K562 (cell line): ENCODE measurements at regions not wholly inside any gene's neighbourhood (a gene's known extent, or its start where the extent isn't known, plus 50 kb on each side); places are given as distances from the start of the nearest gene placed in this dataset.

Experiments
- ATAC-seq: fragments of 200-7000 bp; cut with Tn5 transposase; 3 replicates; pipeline ENCODE4 v1.9.1; 2020; ENCODE audit warnings: moderate library complexity
- BruUV-seq: library from RNA; stranded (reverse); fragments of 400-500 nt; replicated peaks from 2 replicates; lab custom pipeline; 2021; lab: Mats Ljungman, UMichigan
- CTCF ChIA-PET: fragments of 300-600 bp; formaldehyde crosslinking; extraction: SDS; loops from one replicate; lab custom pipeline; 2021; ENCODE audit warnings: low intra/inter-chr PET ratio; lab: Yijun Ruan, JAX
- POLR2A ChIA-PET: fragments of 300-600, 350-650 bp; sonication (Branson Sonifier 250); formaldehyde crosslinking; extraction: SDS; loops from one replicate; lab custom pipeline; 2021; ENCODE audit warnings: antibody characterized with exemption, inconsistent platforms; lab: Yijun Ruan, JAX
- DNase-seq, 4 experiments: peaks; one replicate each; pipeline versions ENCODE4 v3.0.0 to v3.0.0-alpha.2; 2011 to 2018; ENCODE audit warnings: low spot score in 3 of 4, mixed read lengths in 3 of 4; ENCODE audit errors: extremely low read depth in 1 of 4
- FAIRE-seq: peaks from 2 replicates; lab custom pipeline; 2011; peaks lifted over from hg19 to GRCh38; lab: Jason Lieb, UNC
- H2AFZ ChIP-seq: 2 replicates; pipeline ENCODE4 v1.6.0; 2011; ENCODE audit warnings: low read depth, low read length, control low read depth, inconsistent platforms
- H3K27ac ChIP-seq: fragments of 200-600 bp; 3 replicates; pipeline ENCODE4 v1.8.0; 2011; ENCODE audit warnings: low read depth, mild to moderate bottlenecking, control low read depth, inconsistent platforms, low read length, moderate library complexity, mixed read lengths; ENCODE audit errors: extremely low read depth
- H3K27me3 ChIP-seq, 2 experiments: fragments of 300-600 bp in 1 of 2; 2 replicates in 1 of 2; 3 replicates in 1 of 2; pipeline versions ENCODE4 v1.6.0 to v1.8.0; 2011; ENCODE audit warnings: inconsistent platforms in 2 of 2, low read length in 2 of 2, mild to moderate bottlenecking in 1 of 2, mixed read lengths in 1 of 2, moderate library complexity in 1 of 2; ENCODE audit not compliant: control insufficient read depth in 2 of 2, insufficient read depth in 2 of 2
- H3K36me3 ChIP-seq: fragments of 300-600 bp; 3 replicates; pipeline ENCODE4 v1.8.0; 2011; ENCODE audit warnings: mild to moderate bottlenecking, low read length, inconsistent platforms; ENCODE audit not compliant: control insufficient read depth, insufficient read depth
- H3K4me1 ChIP-seq, 2 experiments: fragments of 200-600 bp in 1 of 2; replicated peaks in 1 of 2; 2 replicates in 1 of 2; 3 replicates in 1 of 2; pipeline versions ENCODE4 v1.5.1 to v1.8.0; 2011; ENCODE audit warnings: inconsistent platforms in 2 of 2, low read length in 2 of 2, mild to moderate bottlenecking in 1 of 2, mixed read lengths in 1 of 2, moderate library complexity in 1 of 2; ENCODE audit not compliant: control insufficient read depth in 2 of 2, insufficient read depth in 2 of 2
- H3K4me2 ChIP-seq: 2 replicates; pipeline ENCODE4 v1.6.1; 2011; ENCODE audit warnings: low read length, control low read depth, inconsistent platforms, mixed read lengths; ENCODE audit not compliant: insufficient read depth
- H3K4me3 ChIP-seq: fragments of 200-600 bp; sonication (generic), shearing (Covaris generic); 2 replicates; pipeline ENCODE4 v1.5.1; 2016; ENCODE audit warnings: control low read depth, inconsistent platforms
- H3K79me2 ChIP-seq: fragments of 200-600 bp; 3 replicates; pipeline ENCODE4 v1.8.0; 2011; ENCODE audit warnings: low read length, inconsistent platforms; ENCODE audit not compliant: control insufficient read depth, insufficient read depth
- H3K9ac ChIP-seq, 2 experiments: 2 replicates each; pipeline versions ENCODE4 v1.6.0 to v1.6.1; 2011; ENCODE audit warnings: low read depth in 2 of 2, low read length in 2 of 2, control low read depth in 1 of 2, inconsistent platforms in 1 of 2, mild to moderate bottlenecking in 1 of 2, mixed read lengths in 1 of 2; ENCODE audit not compliant: insufficient read depth in 1 of 2
- H3K9me1 ChIP-seq: one replicate; pipeline ENCODE4 v1.6.0; 2011; ENCODE audit warnings: inconsistent platforms, mild to moderate bottlenecking, low read length, moderate library complexity; ENCODE audit not compliant: control insufficient read depth, insufficient read depth
- H3K9me3 ChIP-seq: replicated peaks from 2 replicates; pipeline ENCODE4 v1.5.1; 2011; ENCODE audit warnings: low read depth, low read length, inconsistent platforms; ENCODE audit not compliant: control insufficient read depth, insufficient read depth
- H4K20me1 ChIP-seq: replicated peaks from 2 replicates; pipeline ENCODE4 v1.6.1; 2011; ENCODE audit warnings: low read length, inconsistent platforms, mixed read lengths; ENCODE audit not compliant: control insufficient read depth, insufficient read depth
- AFF4 ChIP-seq: sonication (generic); formaldehyde crosslinking; IDR thresholded peaks from 2 replicates; pipeline ENCODE4 v1.8.0; 2023; ENCODE audit warnings: mild to moderate bottlenecking, missing genetic modification reagents
- ATF6 ChIP-seq: sonication (generic); formaldehyde crosslinking; IDR thresholded peaks from 2 replicates; pipeline ENCODE4 v1.4.0; 2020; ENCODE audit warnings: mild to moderate bottlenecking, missing genetic modification reagents
- ELF2 ChIP-seq: fragments of 250-450 bp; sonication (Bioruptor Pico); IDR thresholded peaks from 2 replicates; pipeline ENCODE4 v1.5.0; 2021; ENCODE audit warnings: mild to moderate bottlenecking
- FOXJ3 ChIP-seq: sonication (generic); formaldehyde crosslinking; IDR thresholded peaks from 2 replicates; pipeline ENCODE4 v1.4.0; 2020; ENCODE audit warnings: mild to moderate bottlenecking, missing genetic modification reagents
- KDM1A ChIP-seq, 2 experiments: fragments of 450-650 bp; IDR thresholded peaks; 2 replicates each; pipeline ENCODE4 v1.6.1; 2016; ENCODE audit warnings: mild to moderate bottlenecking in 2 of 2
- KLF6 ChIP-seq: fragments of 250-450 bp; sonication (Bioruptor Pico); IDR thresholded peaks from 2 replicates; pipeline ENCODE4 v1.4.0; 2020; ENCODE audit warnings: mild to moderate bottlenecking, moderate library complexity, borderline replicate concordance
- MAFK ChIP-seq: IDR thresholded peaks from 2 replicates; pipeline ENCODE4 v1.6.1; 2011; ENCODE audit warnings: low read length, improper control_type of control experiment
- RB1 ChIP-seq: fragments of 450-650 bp; IDR thresholded peaks from 2 replicates; pipeline ENCODE4 v1.6.1; 2017; ENCODE audit warnings: low read depth, mild to moderate bottlenecking
- RFX5 ChIP-seq: IDR thresholded peaks from 2 replicates; pipeline ENCODE4 v1.6.1; 2011; ENCODE audit warnings: low read depth, mild to moderate bottlenecking, improper control_type of control experiment, low read length
- SREBF1 ChIP-seq: fragments of 150-350 bp; IDR thresholded peaks from 2 replicates; pipeline ENCODE4 v1.6.1; 2014; ENCODE audit warnings: antibody characterized with exemption, low read depth, low read length, borderline replicate concordance
- ZC3H4 ChIP-seq: sonication (generic); formaldehyde crosslinking; IDR thresholded peaks from 2 replicates; pipeline ENCODE4 v1.9.0; 2021; ENCODE audit warnings: missing genetic modification reagents, borderline replicate concordance
- ZNF212 ChIP-seq: fragments of 450-650 bp; formaldehyde crosslinking; IDR thresholded peaks from 2 replicates; pipeline ENCODE4 v1.4.0; 2020; ENCODE audit warnings: mild to moderate bottlenecking
- ZNF778 ChIP-seq: fragments of 450-650 bp; formaldehyde crosslinking; IDR thresholded peaks from 2 replicates; pipeline ENCODE4 v1.4.0; 2020; ENCODE audit warnings: mild to moderate bottlenecking, moderate library complexity
- ZNF79 ChIP-seq: fragments of 250-450 bp; sonication (Bioruptor Pico); IDR thresholded peaks from 2 replicates; pipeline ENCODE4 v1.4.0; 2020; ENCODE audit warnings: low read depth, mild to moderate bottlenecking, moderate library complexity
- WGBS: fragments of 100-300 bp; shearing (Covaris generic); methylation state at CpG from one replicate; pipeline ENCODE4 v1.1.6; 2016; ENCODE audit warnings: low coverage, mixed read lengths; ENCODE audit not compliant: insufficient coverage; ENCODE audit errors: missing lambda C conversion rate; 5-methylcytosine and 5-hydroxymethylcytosine counted together
- in situ Hi-C: fragments of 300-500 bp; cut with MboI; formaldehyde crosslinking; loops from 4 replicates; pipeline ENCODE4 v1.15.0; 2018; ENCODE audit warnings: inconsistent platforms, mixed read lengths
- intact Hi-C: fragments of 100-400 bp; cut with micrococcal nuclease; formaldehyde crosslinking; loops from 2 replicates; pipeline ENCODE4 v1.14.2; 2022
- TF ChIP-seq, protein P1 (sequence below): fragments of 250-450 bp; sonication (Bioruptor Pico); IDR thresholded peaks from 2 replicates; pipeline ENCODE4 v1.5.0; 2021
- TF ChIP-seq, protein P2 (sequence below): fragments of 200-800 bp; sonication (Bioruptor generic); IDR thresholded peaks from 2 replicates; pipeline ENCODE4 v1.6.1; 2017; ENCODE audit warnings: missing genetic modification characterization, missing compliant biosample characterization

DNA sequence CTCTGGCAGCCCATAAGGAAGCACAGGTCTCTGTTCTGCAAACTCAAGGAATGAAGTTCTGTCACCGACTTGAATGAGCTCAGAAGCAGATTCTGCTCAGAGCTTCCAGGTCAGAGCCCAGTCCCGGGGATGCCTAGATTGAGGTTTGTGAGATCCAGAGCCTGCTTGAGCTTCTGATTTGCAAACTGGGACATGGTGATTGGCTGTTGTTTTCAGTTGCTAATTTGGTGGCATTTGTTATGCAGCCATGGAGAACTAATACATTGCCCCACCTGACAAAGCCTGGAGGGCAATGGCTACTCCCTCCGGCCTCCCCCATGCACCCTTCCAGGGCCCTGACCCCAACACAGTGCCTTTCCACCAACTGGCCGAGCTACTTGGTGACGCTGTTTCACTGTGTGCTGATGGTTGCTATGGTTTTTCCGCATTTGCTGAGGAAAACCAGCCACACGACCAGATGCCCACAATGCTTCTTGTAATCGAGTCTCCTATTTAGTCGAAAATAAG is 379.5 kb upstream of the ATP10A start (continued):
- TF ChIP-seq ATF6 (CRISPR knock-in tag) (no peak), ZNF778 (no peak), ZC3H4 (no peak)

- POLR2A ChIA-PET: no interaction called here
- no peak for FAIRE-seq
- Histone ChIP-seq H3K9ac (no peak overlapping the region), H3K79me2 (no peaks in the 10 kb centered on the region), H3K4me2 (no peak overlapping the region), H2AFZ (no peak overlapping the region), H3K9me3 (no peaks in the 10 kb centered on the region), H3K4me3 (no peak overlapping the region), H4K20me1 (no peaks in the 10 kb centered on the region), H3K27me3 (no peaks in the 10 kb centered on the region), H3K9me1 (no peaks in the 10 kb centered on the region), H3K36me3 (no peaks in the 10 kb centered on the region), H3K27ac (no peak overlapping the region), H3K4me1 (no peaks in the 10 kb centered on the region)
- 0% methylated on average over 3 of the region's 3 CpGs for WGBS
- in situ Hi-C loops (no loop called here), intact Hi-C loops (no loop called here)
- CTCF ChIA-PET: no interaction called here
- no peak for DNase-seq
- ATAC-seq: no peak
- no TSS peak for BruUV-seq
- no peak for TF ChIP-seq SREBF1
- TF ChIP-seq ZNF79 (CRISPR knock-in tag): no peak
- no peak for TF ChIP-seq RB1
- TF ChIP-seq, protein P1, sequence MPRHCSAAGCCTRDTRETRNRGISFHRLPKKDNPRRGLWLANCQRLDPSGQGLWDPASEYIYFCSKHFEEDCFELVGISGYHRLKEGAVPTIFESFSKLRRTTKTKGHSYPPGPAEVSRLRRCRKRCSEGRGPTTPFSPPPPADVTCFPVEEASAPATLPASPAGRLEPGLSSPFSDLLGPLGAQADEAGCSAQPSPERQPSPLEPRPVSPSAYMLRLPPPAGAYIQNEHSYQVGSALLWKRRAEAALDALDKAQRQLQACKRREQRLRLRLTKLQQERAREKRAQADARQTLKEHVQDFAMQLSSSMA (CRISPR knock-in tag): no peak
- no peak for TF ChIP-seq ELF2 (CRISPR knock-in tag)
- TF ChIP-seq ZNF212 (CRISPR knock-in tag): no peak
- TF ChIP-seq MAFK: no peak
- TF ChIP-seq, protein P2, sequence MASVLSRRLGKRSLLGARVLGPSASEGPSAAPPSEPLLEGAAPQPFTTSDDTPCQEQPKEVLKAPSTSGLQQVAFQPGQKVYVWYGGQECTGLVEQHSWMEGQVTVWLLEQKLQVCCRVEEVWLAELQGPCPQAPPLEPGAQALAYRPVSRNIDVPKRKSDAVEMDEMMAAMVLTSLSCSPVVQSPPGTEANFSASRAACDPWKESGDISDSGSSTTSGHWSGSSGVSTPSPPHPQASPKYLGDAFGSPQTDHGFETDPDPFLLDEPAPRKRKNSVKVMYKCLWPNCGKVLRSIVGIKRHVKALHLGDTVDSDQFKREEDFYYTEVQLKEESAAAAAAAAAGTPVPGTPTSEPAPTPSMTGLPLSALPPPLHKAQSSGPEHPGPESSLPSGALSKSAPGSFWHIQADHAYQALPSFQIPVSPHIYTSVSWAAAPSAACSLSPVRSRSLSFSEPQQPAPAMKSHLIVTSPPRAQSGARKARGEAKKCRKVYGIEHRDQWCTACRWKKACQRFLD (CRISPR knock-in tag): no peak
- TF ChIP-seq FOXJ3 (CRISPR knock-in tag): no peak
- no peak for TF ChIP-seq AFF4
- no peak for TF ChIP-seq RFX5
- no peak for TF ChIP-seq KLF6 (CRISPR knock-in tag)
- no peak for TF ChIP-seq KDM1A (IDR thresholded peaks at IDR 0.05)
Measured at GRCh38 chr15:26235864-26236263, 372.7 kb upstream of the ATP10A start.
